ENCODE measurements at regions not wholly inside any gene's neighbourhood (a gene's known extent, or its start where the extent isn't known, plus 50 kb on each side); places are given as distances from the start of the nearest gene placed in this dataset.

DNA sequence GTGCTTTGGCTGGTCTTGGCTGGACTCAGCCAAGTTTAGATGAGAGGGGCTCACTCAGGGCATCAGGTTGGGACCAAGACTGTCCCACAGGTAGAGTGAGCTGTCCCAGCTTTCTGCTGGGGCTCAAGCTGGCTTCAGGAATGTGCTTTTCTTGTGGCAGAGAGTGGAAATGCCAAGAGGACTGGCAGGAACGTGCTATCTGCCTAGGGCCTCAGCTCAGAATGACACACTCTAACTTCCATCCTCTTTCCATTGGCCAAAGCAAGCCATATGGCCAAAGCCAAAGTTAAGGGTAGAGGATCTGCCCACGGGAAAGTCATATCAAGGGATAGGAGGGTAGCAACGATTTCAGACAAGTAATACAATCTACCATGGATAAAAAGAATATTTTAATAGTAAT is 178.8 kb downstream of the ABHD5 start:
- H2AFZ ChIP-seq (ENCODE audit: low read length) = no peak overlapping the region
- no peaks in the 10 kb centered on the region; the same call in 1 of the 2 replicates for H3K27me3 ChIP-seq (ENCODE audit: insufficient read depth, low read length)
- H3K9me3 ChIP-seq (ENCODE audit: low read length) = no peaks in the 10 kb centered on the region
- H3K4me2 ChIP-seq (ENCODE audit: low read length) = no peak overlapping the region
- no peak for TF ChIP-seq EZH2 (IDR thresholded peaks at IDR 0.05; ENCODE audit: borderline replicate concordance, low read length)
- TF ChIP-seq, protein P1, sequence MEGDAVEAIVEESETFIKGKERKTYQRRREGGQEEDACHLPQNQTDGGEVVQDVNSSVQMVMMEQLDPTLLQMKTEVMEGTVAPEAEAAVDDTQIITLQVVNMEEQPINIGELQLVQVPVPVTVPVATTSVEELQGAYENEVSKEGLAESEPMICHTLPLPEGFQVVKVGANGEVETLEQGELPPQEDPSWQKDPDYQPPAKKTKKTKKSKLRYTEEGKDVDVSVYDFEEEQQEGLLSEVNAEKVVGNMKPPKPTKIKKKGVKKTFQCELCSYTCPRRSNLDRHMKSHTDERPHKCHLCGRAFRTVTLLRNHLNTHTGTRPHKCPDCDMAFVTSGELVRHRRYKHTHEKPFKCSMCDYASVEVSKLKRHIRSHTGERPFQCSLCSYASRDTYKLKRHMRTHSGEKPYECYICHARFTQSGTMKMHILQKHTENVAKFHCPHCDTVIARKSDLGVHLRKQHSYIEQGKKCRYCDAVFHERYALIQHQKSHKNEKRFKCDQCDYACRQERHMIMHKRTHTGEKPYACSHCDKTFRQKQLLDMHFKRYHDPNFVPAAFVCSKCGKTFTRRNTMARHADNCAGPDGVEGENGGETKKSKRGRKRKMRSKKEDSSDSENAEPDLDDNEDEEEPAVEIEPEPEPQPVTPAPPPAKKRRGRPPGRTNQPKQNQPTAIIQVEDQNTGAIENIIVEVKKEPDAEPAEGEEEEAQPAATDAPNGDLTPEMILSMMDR (IDR thresholded peaks at IDR 0.05; ENCODE audit: low read length) = no peak
- H3K9me2 ChIP-seq (ENCODE audit: low read depth, low read length) = no peaks in the 10 kb centered on the region
- no peaks in the 10 kb centered on the region for H4K20me1 ChIP-seq (ENCODE audit: insufficient read depth, low read length)
- no peak overlapping the region for H3K4me3 ChIP-seq (ENCODE audit: low read depth, low read length, poor library complexity, severe bottlenecking)
- H3K9ac ChIP-seq (ENCODE audit: low read length) = no peak overlapping the region
- no peaks in the 10 kb centered on the region for H3K36me3 ChIP-seq (ENCODE audit: insufficient read depth, low read length)
- H3F3A ChIP-seq (ENCODE audit: insufficient read depth, low read length) = no peaks in the 10 kb centered on the region
- H3K79me2 ChIP-seq (ENCODE audit: insufficient read depth, low read length) = no peaks in the 10 kb centered on the region
- no peaks in the 10 kb centered on the region for H3K4me1 ChIP-seq (ENCODE audit: insufficient read depth, low read length, severe bottlenecking)
- no peak overlapping the region for H3K27ac ChIP-seq (ENCODE audit: low read depth, low read length, poor library complexity, severe bottlenecking)

DNA sequence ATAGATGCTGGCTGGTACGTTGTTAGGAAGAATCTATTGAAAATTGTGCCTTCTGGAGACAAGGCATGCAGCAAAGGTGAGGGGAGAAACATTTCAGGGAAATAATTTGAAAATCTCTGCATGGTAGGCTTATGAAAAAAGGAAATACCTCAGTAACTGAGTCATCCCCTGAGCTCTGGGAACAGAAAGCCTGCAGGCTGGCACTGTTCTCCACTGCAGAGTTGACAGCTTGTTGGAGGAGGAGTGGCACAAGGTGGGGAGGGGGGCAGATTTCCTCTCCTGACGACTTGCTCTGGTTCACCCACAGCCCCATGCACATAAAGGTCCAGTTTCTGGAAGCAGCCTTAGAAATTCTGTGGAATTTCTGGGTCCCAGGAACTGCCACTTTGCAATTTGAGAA is 179.4 kb downstream of the ABHD5 start:
- Histone ChIP-seq H3K27ac (ENCODE audit: low read depth, low read length, poor library complexity, severe bottlenecking) (no peak overlapping the region), H3K79me2 (ENCODE audit: insufficient read depth, low read length) (no peaks in the 10 kb centered on the region), H3K4me1 (ENCODE audit: insufficient read depth, low read length, severe bottlenecking) (no peaks in the 10 kb centered on the region), H3K9me3 (ENCODE audit: low read length) (no peaks in the 10 kb centered on the region), H3F3A (ENCODE audit: insufficient read depth, low read length) (no peaks in the 10 kb centered on the region), H3K27me3 (ENCODE audit: insufficient read depth, low read length) (no peaks in the 10 kb centered on the region; the same call in 1 of the 2 replicates), H3K9ac (ENCODE audit: low read length) (no peak overlapping the region), H3K36me3 (ENCODE audit: insufficient read depth, low read length) (no peaks in the 10 kb centered on the region), H4K20me1 (ENCODE audit: insufficient read depth, low read length) (no peaks in the 10 kb centered on the region), H3K4me3 (ENCODE audit: low read depth, low read length, poor library complexity, severe bottlenecking) (no peak overlapping the region), H3K4me2 (ENCODE audit: low read length) (no peak overlapping the region), H2AFZ (ENCODE audit: low read length) (no peak overlapping the region), H3K9me2 (ENCODE audit: low read depth, low read length) (no peaks in the 10 kb centered on the region)
- TF ChIP-seq, protein P1 (IDR thresholded peaks at IDR 0.05; ENCODE audit: low read length) = no peak
- TF ChIP-seq EZH2 (IDR thresholded peaks at IDR 0.05; ENCODE audit: borderline replicate concordance, low read length) = no peak

DNA sequence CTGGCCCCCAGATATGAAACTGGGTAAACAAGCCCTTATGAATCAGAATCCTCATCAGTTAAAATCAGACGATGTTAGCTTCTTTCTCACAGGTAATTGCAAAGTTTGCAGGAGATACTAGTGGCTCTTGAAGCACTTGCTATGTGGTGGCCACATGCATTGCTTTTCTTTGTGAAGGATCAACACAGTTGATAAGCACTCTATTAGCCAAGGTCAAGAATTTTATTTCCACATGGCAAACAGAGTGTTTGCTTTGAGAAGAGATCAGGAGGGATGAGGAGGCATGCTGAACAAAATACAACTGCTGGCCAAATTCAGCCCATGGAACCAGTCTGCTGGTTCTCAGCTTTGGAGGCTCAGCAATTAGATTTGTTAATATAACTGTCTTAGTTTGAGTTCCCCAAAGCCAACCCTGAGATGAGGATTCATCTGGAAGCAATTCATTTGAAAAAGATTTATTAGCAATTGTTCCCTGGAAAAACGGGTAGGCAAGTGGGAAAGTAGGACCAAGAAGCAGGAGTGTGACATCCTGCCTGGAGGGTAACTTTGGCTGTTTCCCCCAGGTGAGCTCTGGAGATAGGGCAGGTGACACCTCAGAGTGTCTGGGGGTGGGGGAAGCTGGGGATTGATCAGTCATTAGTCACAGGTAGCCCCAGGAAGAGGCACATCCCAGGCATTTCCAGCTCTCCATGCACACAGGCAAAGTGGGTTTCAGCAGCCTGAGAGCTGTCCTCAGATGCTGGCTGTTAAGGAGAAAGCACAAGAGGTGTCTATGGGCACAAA is 180.3 kb downstream of the ABHD5 start:
- Histone ChIP-seq H2AFZ (ENCODE audit: low read length) (no peak overlapping the region), H4K20me1 (ENCODE audit: insufficient read depth, low read length) (no peaks in the 10 kb centered on the region), H3F3A (ENCODE audit: insufficient read depth, low read length) (no peaks in the 10 kb centered on the region), H3K79me2 (ENCODE audit: insufficient read depth, low read length) (no peaks in the 10 kb centered on the region), H3K36me3 (ENCODE audit: insufficient read depth, low read length) (no peaks in the 10 kb centered on the region), H3K4me2 (ENCODE audit: low read length) (no peak overlapping the region), H3K9me2 (ENCODE audit: low read depth, low read length) (no peaks in the 10 kb centered on the region), H3K27ac (ENCODE audit: low read depth, low read length, poor library complexity, severe bottlenecking) (no peak overlapping the region), H3K4me3 (ENCODE audit: low read depth, low read length, poor library complexity, severe bottlenecking) (no peak overlapping the region), H3K27me3 (ENCODE audit: insufficient read depth, low read length) (no peaks in the 10 kb centered on the region; the same call in 1 of the 2 replicates), H3K9me3 (ENCODE audit: low read length) (no peaks in the 10 kb centered on the region), H3K9ac (ENCODE audit: low read length) (no peak overlapping the region), H3K4me1 (ENCODE audit: insufficient read depth, low read length, severe bottlenecking) (no peaks in the 10 kb centered on the region)
- TF ChIP-seq, protein P1 (IDR thresholded peaks at IDR 0.05; ENCODE audit: low read length) = no peak
- no peak for TF ChIP-seq EZH2 (IDR thresholded peaks at IDR 0.05; ENCODE audit: borderline replicate concordance, low read length)
